Central memory CD8-positive, alpha-beta T cell (primary cell): ENCODE measurements at regions not wholly inside any gene's neighbourhood (a gene's known extent, or its start where the extent isn't known, plus 50 kb on each side); places are given as distances from the start of the nearest gene placed in this dataset.

Experiments
- ATAC-seq: fragments of 150-1000 bp; cut with Tn5 transposase; replicated peaks from 2 replicates; pipeline ENCODE4 v1.10.0; 2022; ENCODE audit warnings: mild to moderate bottlenecking, moderate FRiP score, moderate number of reproducible peaks; ENCODE audit not compliant: poor library complexity, severe bottlenecking; ENCODE audit errors: extremely low read depth
- DNase-seq, 2 donors: peaks; one replicate each; pipeline ENCODE4 v3.0.0; 2021; ENCODE audit warnings: low spot score in 2 of 2
- H3K27ac Mint-ChIP-seq: one replicate; pipeline ENCODE4 v1.8.0; 2022; ENCODE audit warnings: low read depth, mild to moderate bottlenecking, moderate library complexity, mixed read lengths
- H3K27me3 Mint-ChIP-seq: one replicate; pipeline ENCODE4 v1.8.0; 2022; ENCODE audit warnings: mixed read lengths
- H3K36me3 Mint-ChIP-seq: one replicate; pipeline ENCODE4 v1.8.0; 2022; ENCODE audit warnings: mild to moderate bottlenecking, moderate library complexity, mixed read lengths; ENCODE audit not compliant: insufficient read depth
- H3K4me1 Mint-ChIP-seq: one replicate; pipeline ENCODE4 v1.8.0; 2022; ENCODE audit warnings: mixed read lengths
- H3K4me3 Mint-ChIP-seq: one replicate; pipeline ENCODE4 v1.8.0; 2022; ENCODE audit warnings: mild to moderate bottlenecking, moderate library complexity, mixed read lengths
- H3K9me3 Mint-ChIP-seq: one replicate; pipeline ENCODE4 v1.8.0; 2022; ENCODE audit warnings: mixed read lengths

DNA sequence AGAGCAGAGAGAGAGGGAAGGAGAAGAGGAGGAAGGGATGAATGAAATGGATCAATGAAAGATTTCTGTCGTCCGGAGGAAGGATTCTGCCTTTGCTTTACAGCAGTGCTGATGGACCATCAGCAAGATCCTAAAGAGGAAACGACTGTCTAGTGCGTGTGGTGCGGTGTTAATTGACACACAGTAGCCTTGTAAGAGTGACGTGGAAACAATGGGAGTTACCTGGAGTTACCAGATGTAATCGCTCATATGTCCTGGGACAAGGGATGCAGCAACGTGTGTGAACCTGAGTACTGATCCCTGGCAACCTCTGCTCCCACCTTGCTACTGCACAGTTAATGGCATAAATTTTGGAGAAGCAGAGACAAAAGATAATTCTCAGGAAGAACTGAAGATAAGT lies 62.6 kb upstream of the TPRG1 start:
- ATAC-seq (no peak), DNase-seq (no peak)
- Mint-ChIP-seq H3K36me3 (no peaks in the 10 kb centered on the region), H3K27ac (no peak overlapping the region), H3K4me1 (no peaks in the 10 kb centered on the region), H3K27me3 (no peaks in the 10 kb centered on the region), H3K4me3 (no peak overlapping the region), H3K9me3 (no peaks in the 10 kb centered on the region)

DNA sequence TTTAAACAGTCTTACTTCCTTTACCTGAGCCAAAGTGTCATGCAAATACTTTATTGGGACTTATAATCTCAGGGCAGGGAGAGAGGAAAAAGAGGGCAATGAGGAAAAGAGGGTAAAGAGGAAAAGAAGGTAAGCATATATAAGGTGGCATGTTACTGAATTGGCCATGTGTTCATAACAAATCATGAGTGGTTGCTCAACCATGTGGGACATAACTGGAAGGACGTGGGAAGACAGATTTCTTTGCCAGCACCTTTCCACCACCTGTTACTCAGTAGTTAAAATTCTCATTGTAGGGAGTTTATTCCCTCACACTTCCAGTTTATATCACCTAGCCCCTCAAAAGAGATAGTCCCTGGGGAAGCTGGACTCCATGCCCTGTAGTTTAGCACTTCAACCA lies 54.7 kb upstream of the TPRG1 start:
- ATAC-seq: no peak
- peaks cover 10% of the 10 kb centered on the region for H3K4me1 Mint-ChIP-seq
- H3K36me3 Mint-ChIP-seq: peaks cover 5% of the 10 kb centered on the region

DNA sequence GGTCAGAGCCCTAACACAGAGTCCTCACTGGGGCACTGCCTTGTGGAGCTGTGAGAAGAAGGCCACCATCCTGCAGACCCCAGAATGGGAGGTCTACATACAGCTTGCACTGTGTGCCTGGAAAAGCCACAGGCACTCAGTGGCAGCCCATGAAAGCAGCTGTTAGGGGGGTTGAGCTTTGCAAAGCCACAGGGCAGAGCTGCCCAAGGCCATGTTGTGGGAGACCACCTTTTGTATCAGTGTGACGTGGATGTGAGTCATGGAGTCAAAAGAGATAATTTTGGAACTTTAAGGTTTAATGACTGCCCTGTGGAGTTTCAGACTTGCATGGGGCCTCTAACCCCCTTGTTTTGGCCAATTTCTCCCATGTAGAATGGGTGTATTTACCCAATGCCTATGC lies 52.9 kb upstream of the TPRG1 start:
- H3K27me3 Mint-ChIP-seq: no peaks in the 10 kb centered on the region
- DNase-seq (no peak), ATAC-seq (no peak)
- H3K27ac Mint-ChIP-seq: no peak overlapping the region
- peaks cover 22% of the 10 kb centered on the region for H3K4me1 Mint-ChIP-seq
- no peak overlapping the region for H3K4me3 Mint-ChIP-seq
- H3K36me3 Mint-ChIP-seq: peaks cover 5% of the 10 kb centered on the region
- no peaks in the 10 kb centered on the region for H3K9me3 Mint-ChIP-seq

More for the DNA sequence above, 54.7 kb upstream of the TPRG1 start:
- H3K4me3 Mint-ChIP-seq: no peak overlapping the region
- DNase-seq: no peak
- no peak overlapping the region for H3K27ac Mint-ChIP-seq
- H3K27me3 Mint-ChIP-seq: no peaks in the 10 kb centered on the region
- H3K9me3 Mint-ChIP-seq: no peaks in the 10 kb centered on the region

DNA sequence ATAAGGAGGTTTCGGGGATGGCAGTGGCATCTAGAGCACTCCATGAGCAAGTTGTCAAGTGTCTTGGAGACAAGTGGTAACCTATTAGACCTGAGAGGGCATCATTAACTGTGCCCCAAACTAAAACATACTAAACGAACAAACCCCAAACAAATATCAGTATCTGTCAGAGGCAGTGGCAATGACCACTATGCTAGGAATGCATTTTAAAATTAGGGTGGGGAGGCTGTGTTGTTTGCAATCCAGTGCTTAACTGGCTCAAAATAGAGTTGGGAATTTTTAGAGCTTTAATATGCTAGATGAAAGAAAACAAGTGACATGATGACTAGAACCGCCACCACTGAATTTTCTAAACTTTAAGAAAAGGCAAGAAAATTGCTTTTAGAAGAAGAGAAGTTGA lies 51.8 kb upstream of the TPRG1 start:
- H3K27ac Mint-ChIP-seq: peak overlapping the region; percentile 98
- H3K4me3 Mint-ChIP-seq: no peak overlapping the region

DNA sequence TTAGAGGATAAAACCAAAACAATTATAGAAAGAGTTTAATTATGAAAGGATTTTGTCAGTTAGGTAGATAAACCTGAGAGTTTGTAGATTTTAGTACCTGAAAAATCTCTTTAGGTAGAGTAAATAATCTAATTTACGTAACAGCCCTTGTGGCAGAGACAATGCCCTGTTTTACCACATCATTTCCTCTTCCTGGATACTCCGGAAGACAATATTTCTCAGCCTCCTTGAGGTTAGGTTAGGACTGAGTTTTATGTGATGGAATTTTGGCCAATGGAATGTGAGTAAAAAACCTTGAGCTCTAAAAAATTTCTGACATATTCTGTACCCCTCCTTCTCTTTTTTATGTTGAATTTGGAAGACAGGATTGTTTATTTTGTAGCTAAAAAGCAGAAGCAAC lies 50.7 kb upstream of the TPRG1 start:
- no peaks in the 10 kb centered on the region for H3K9me3 Mint-ChIP-seq
- ATAC-seq (peak; percentile 78), DNase-seq (no peak)
- H3K27me3 Mint-ChIP-seq: no peaks in the 10 kb centered on the region
- peaks cover 7% of the 10 kb centered on the region for H3K36me3 Mint-ChIP-seq
- H3K4me1 Mint-ChIP-seq: peaks cover 38% of the 10 kb centered on the region
- H3K27ac Mint-ChIP-seq: peak overlapping the region; percentile 98
- peak overlapping the region; percentile 87 for H3K4me3 Mint-ChIP-seq

More for the DNA sequence above, 51.8 kb upstream of the TPRG1 start:
- H3K27me3 Mint-ChIP-seq: no peaks in the 10 kb centered on the region
- H3K9me3 Mint-ChIP-seq: no peaks in the 10 kb centered on the region
- H3K36me3 Mint-ChIP-seq: peaks cover 5% of the 10 kb centered on the region
- DNase-seq: no peak
- H3K4me1 Mint-ChIP-seq: peaks cover 29% of the 10 kb centered on the region
- ATAC-seq: no peak
